Upper lobe of left lung (tissue), 6 donors: ENCODE measurements at regions not wholly inside any gene's neighbourhood (a gene's known extent, or its start where the extent isn't known, plus 50 kb on each side); places are given as distances from the start of the nearest gene placed in this dataset.

Experiments used
- ATAC-seq, 2 donors: fragments of 200-7000 bp; cut with Tn5 transposase; one replicate each; pipeline ENCODE4 v1.9.1; 2022; ENCODE audit warnings: mild to moderate bottlenecking in 2 of 2, moderate library complexity in 2 of 2; ENCODE audit not compliant: low FRiP score in 2 of 2
- DNase-seq, 2 donors: peaks; one replicate each; pipeline ENCODE4 v3.0.0-alpha.2; 2019 to 2020
- H3K27ac ChIP-seq, 4 donors: fragments of 200-600 bp; sonication (generic); one replicate each; pipeline ENCODE4 v1.5.1; 2016 to 2019
- H3K27me3 ChIP-seq, 4 donors: fragments of 200-600 bp; sonication (generic); one replicate each; pipeline ENCODE4 v1.5.1; 2017 to 2019
- H3K36me3 ChIP-seq, 4 donors: fragments of 200-600 bp; sonication (generic); one replicate each; pipeline ENCODE4 v1.5.1; 2016 to 2019
- H3K4me1 ChIP-seq, 4 donors: fragments of 200-600 bp; sonication (generic); one replicate each; pipeline ENCODE4 v1.5.1; 2018 to 2019
- H3K4me3 ChIP-seq, 4 donors: fragments of 200-600 bp; sonication (generic); one replicate each; pipeline ENCODE4 v1.5.1; 2017 to 2019; ENCODE audit warnings: mild to moderate bottlenecking in 2 of 4, moderate library complexity in 1 of 4
- H3K9me3 ChIP-seq, 4 donors: fragments of 200-600 bp; sonication (generic); one replicate each; pipeline ENCODE4 v1.5.1; 2018 to 2019
- CTCF ChIP-seq, 6 experiments: fragments of 450-650 bp in 4 of 6; fragments of 200-600 bp in 2 of 6; sonication (generic) in 2 of 6; IDR thresholded peaks; one replicate each; pipeline ENCODE4 v1.5.1; 2016 to 2019; ENCODE audit warnings: antibody characterized with exemption in 6 of 6
- EP300 ChIP-seq, 4 donors: sonication (generic); formaldehyde crosslinking; IDR thresholded peaks; one replicate each; pipeline ENCODE4 v1.5.1; 2017; ENCODE audit warnings: antibody characterized with exemption in 4 of 4, control low read depth in 2 of 4
- POLR2A ChIP-seq, 4 donors: fragments of 450-650 bp; IDR thresholded peaks; one replicate each; pipeline ENCODE4 v1.5.1; 2016 to 2017; ENCODE audit warnings: antibody characterized with exemption in 4 of 4, mild to moderate bottlenecking in 2 of 4
- POLR2AphosphoS5 ChIP-seq, 2 donors: sonication (generic); formaldehyde crosslinking; IDR thresholded peaks; one replicate each; pipeline ENCODE4 v1.5.1; 2017; ENCODE audit warnings: antibody characterized with exemption in 2 of 2
- WGBS, 2 donors: methylation state at CpG; one replicate each; pipeline ENCODE4 v1.1.5; 2017 to 2018; 5-methylcytosine and 5-hydroxymethylcytosine counted together
- donor health status: DM: no; HTN: no; CAD: no; lungs with moderate emphysema.
- donor health status: DM: no; HTN: yes; CAD: no; lungs with severe emphysema.

GRCh38 chr12:94788298-94788697 lies 137.9 kb upstream of the TMCC3 start:
- ATAC-seq (no peak), DNase-seq (no peak)
- no peaks in the 10 kb centered on the region for H3K9me3 ChIP-seq
- H3K4me1 ChIP-seq = peaks cover 0 to 9% (median 0%) of the 10 kb centered on the region in 4 donors
- TF ChIP-seq CTCF (IDR thresholded peaks at IDR 0.05) (no peak), EP300 (IDR thresholded peaks at IDR 0.05) (no peak), POLR2AphosphoS5 (IDR thresholded peaks at IDR 0.05) (no peak), POLR2A (IDR thresholded peaks at IDR 0.05) (no peak)
- H3K36me3 ChIP-seq = no peaks in the 10 kb centered on the region
- no peak overlapping the region for H3K4me3 ChIP-seq
- WGBS, 2 donors = 85 to 91% methylated on average over 2 of the region's 2 CpGs
- H3K27ac ChIP-seq = no peak overlapping the region
- no peaks in the 10 kb centered on the region for H3K27me3 ChIP-seq

- WGBS, 2 donors = 94 to 95% methylated on average over 6 of the region's 6 CpGs
These were observed 136.5 kb upstream of the TMCC3 start for GRCh38 chr12:94786906-94787305.

GRCh38 chr12:94783862-94784261 lies 133.5 kb upstream of the TMCC3 start:
- Histone ChIP-seq H3K27me3 (no peaks in the 10 kb centered on the region), H3K4me1 (no peaks in the 10 kb centered on the region), H3K9me3 (peaks cover 0 to 2% (median 0%) of the 10 kb centered on the region in 4 donors), H3K27ac (no peak overlapping the region), H3K4me3 (no peak overlapping the region), H3K36me3 (no peaks in the 10 kb centered on the region)
- DNase-seq (no peak), ATAC-seq (no peak)
- TF ChIP-seq CTCF (IDR thresholded peaks at IDR 0.05) = no peak
- WGBS, 2 donors = 37 to 52% methylated on average over 1 of the region's 1 CpG

More at GRCh38 chr12:94786906-94787305, 136.5 kb upstream of the TMCC3 start:
- Histone ChIP-seq H3K27me3 (no peaks in the 10 kb centered on the region), H3K4me3 (no peak overlapping the region), H3K4me1 (no peaks in the 10 kb centered on the region), H3K27ac (no peak overlapping the region), H3K9me3 (no peaks in the 10 kb centered on the region), H3K36me3 (no peaks in the 10 kb centered on the region)
- DNase-seq = no peak
- TF ChIP-seq POLR2AphosphoS5 (IDR thresholded peaks at IDR 0.05) (no peak), EP300 (IDR thresholded peaks at IDR 0.05) (no peak), POLR2A (IDR thresholded peaks at IDR 0.05) (no peak), CTCF (IDR thresholded peaks at IDR 0.05) (no peak)
- ATAC-seq = no peak

- no peak for ATAC-seq
- no peak for TF ChIP-seq EP300 (IDR thresholded peaks at IDR 0.05)
- no peak for TF ChIP-seq CTCF (IDR thresholded peaks at IDR 0.05)
- no peak for TF ChIP-seq POLR2AphosphoS5 (IDR thresholded peaks at IDR 0.05)
- TF ChIP-seq POLR2A (IDR thresholded peaks at IDR 0.05) = no peak
These were observed 133.0 kb upstream of the TMCC3 start for GRCh38 chr12:94783343-94783742.

GRCh38 chr12:94781835-94782234 lies 131.5 kb upstream of the TMCC3 start:
- no peak overlapping the region for H3K27ac ChIP-seq
- no peaks in the 10 kb centered on the region for H3K36me3 ChIP-seq
- H3K4me3 ChIP-seq = no peak overlapping the region
- peaks cover 0 to 2% (median 0%) of the 10 kb centered on the region in 4 donors for H3K9me3 ChIP-seq
- peaks cover 0 to 7% (median 2%) of the 10 kb centered on the region in 4 donors for H3K4me1 ChIP-seq
- H3K27me3 ChIP-seq = no peaks in the 10 kb centered on the region
- DNase-seq (no peak), ATAC-seq (no peak)
- no peak for TF ChIP-seq CTCF (IDR thresholded peaks at IDR 0.05)
- no peak for TF ChIP-seq POLR2AphosphoS5 (IDR thresholded peaks at IDR 0.05)
- no peak for TF ChIP-seq POLR2A (IDR thresholded peaks at IDR 0.05)
- no peak for TF ChIP-seq EP300 (IDR thresholded peaks at IDR 0.05)
- WGBS, 2 donors = 85 to 91% methylated on average over 2 of the region's 2 CpGs

More at GRCh38 chr12:94783343-94783742, 133.0 kb upstream of the TMCC3 start:
- H3K9me3 ChIP-seq = peaks cover 0 to 2% (median 0%) of the 10 kb centered on the region in 4 donors
- DNase-seq = no peak
- H3K36me3 ChIP-seq = no peaks in the 10 kb centered on the region
- no peak overlapping the region for H3K27ac ChIP-seq
- no peaks in the 10 kb centered on the region for H3K27me3 ChIP-seq
- no peak overlapping the region for H3K4me3 ChIP-seq
- no peaks in the 10 kb centered on the region for H3K4me1 ChIP-seq
- WGBS, 2 donors = 25 to 52% methylated on average over 3 of the region's 3 CpGs
